ENCODE measurements at regions not wholly inside any gene's neighbourhood (a gene's known extent, or its start where the extent isn't known, plus 50 kb on each side); places are given as distances from the start of the nearest gene placed in this dataset.

DNA sequence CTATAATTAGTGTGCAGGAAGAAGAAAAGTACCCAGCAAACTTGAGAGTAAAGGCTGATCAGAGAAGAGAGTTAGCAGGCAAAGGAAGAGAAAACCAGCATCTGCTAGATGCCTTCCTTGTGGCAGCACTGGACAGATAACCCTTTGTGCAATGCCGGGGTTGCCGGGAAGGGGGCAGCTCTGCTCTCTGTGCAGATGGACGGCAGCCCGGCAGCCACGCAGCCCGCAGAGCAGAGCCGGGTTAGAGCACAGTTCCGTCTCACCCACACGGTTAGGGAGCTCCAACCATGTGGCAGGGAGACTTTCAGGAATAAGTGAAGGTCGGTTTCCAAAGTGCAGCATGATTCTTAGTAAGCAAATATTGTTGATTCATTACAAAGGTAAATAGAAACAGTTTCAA lies 80.0 kb upstream of the RPS6KA2 start:
- POLR2A ChIA-PET: no interaction called here
- FAIRE-seq: peak; percentile 87
- TF ChIP-seq POLR2AphosphoS5 (IDR thresholded peaks at IDR 0.05; ENCODE audit: insufficient read depth, low read depth, low read length): no peak
- no peak for TF ChIP-seq EZH2 (IDR thresholded peaks at IDR 0.05; ENCODE audit: borderline replicate concordance, low read depth, low read length, severe bottlenecking)
- no peak for TF ChIP-seq JUN (IDR thresholded peaks at IDR 0.05; ENCODE audit: borderline replicate concordance, insufficient read depth, insufficient read length, low read depth)
- TF ChIP-seq MYC (IDR thresholded peaks at IDR 0.05; ENCODE audit: low read depth, low read length): no peak
- TF ChIP-seq GATA2 (IDR thresholded peaks at IDR 0.05; ENCODE audit: insufficient read depth, insufficient read length, low read depth, low read length): no peak
- no peak for TF ChIP-seq POLR2A (IDR thresholded peaks at IDR 0.05; ENCODE audit: low read depth, low read length)
- TF ChIP-seq, protein P1, sequence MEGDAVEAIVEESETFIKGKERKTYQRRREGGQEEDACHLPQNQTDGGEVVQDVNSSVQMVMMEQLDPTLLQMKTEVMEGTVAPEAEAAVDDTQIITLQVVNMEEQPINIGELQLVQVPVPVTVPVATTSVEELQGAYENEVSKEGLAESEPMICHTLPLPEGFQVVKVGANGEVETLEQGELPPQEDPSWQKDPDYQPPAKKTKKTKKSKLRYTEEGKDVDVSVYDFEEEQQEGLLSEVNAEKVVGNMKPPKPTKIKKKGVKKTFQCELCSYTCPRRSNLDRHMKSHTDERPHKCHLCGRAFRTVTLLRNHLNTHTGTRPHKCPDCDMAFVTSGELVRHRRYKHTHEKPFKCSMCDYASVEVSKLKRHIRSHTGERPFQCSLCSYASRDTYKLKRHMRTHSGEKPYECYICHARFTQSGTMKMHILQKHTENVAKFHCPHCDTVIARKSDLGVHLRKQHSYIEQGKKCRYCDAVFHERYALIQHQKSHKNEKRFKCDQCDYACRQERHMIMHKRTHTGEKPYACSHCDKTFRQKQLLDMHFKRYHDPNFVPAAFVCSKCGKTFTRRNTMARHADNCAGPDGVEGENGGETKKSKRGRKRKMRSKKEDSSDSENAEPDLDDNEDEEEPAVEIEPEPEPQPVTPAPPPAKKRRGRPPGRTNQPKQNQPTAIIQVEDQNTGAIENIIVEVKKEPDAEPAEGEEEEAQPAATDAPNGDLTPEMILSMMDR (IDR thresholded peaks at IDR 0.05; ENCODE audit: extremely low read depth in 1 of 2, insufficient read depth in 1 of 2, low read depth in 1 of 2, low read length in 2 of 2): peak; percentile 27 to 76
- Histone ChIP-seq H4K20me1 (replicated peaks; ENCODE audit: control insufficient read depth, extremely low read depth, insufficient read depth, low read length) (no peaks in the 10 kb centered on the region), H3K79me2 (ENCODE audit: control insufficient read depth, insufficient read depth, low read length) (no peaks in the 10 kb centered on the region), H3K4me3 (replicated peaks in 1 of 3; ENCODE audit: insufficient read depth in 1 of 3, low read depth in 1 of 3, low read length in 3 of 3) (no peak overlapping the region), H3K4me1 (ENCODE audit: control insufficient read depth, extremely low read depth, insufficient read depth, low read length) (no peaks in the 10 kb centered on the region), H3K36me3 (ENCODE audit: control insufficient read depth in 2 of 2, extremely low read depth in 1 of 2, insufficient read depth in 2 of 2, low read length in 2 of 2) (no peaks in the 10 kb centered on the region), H3K27me3 (ENCODE audit: control insufficient read depth in 2 of 2, insufficient read depth in 2 of 2, low read length in 2 of 2) (peaks cover 8% of the 10 kb centered on the region in 2 experiments), H3K9me3 (replicated peaks; ENCODE audit: control insufficient read depth, insufficient read depth, low read length) (no peaks in the 10 kb centered on the region), H3K27ac (ENCODE audit: insufficient read depth, low read depth, low read length) (no peak overlapping the region), H2AFZ (ENCODE audit: low read depth, low read length) (peak overlapping the region; percentile 66), H3K9ac (replicated peaks; ENCODE audit: extremely low read depth, insufficient read depth, low read length) (no peak overlapping the region), H3K9me1 (replicated peaks; ENCODE audit: control insufficient read depth, extremely low read depth, insufficient read depth, low read length) (no peaks in the 10 kb centered on the region), H3K4me2 (ENCODE audit: insufficient read depth, low read length) (no peak overlapping the region)
- CTCF ChIA-PET: interaction anchor here (0.8 to 2.2 kb wide), 17 partner anchors 10 to 286 kb away, joined by 3 to 10 read pairs (median 4); no protein-coding TSS in a partner anchor
- intact Hi-C loops (cut with micrococcal nuclease): loop anchor here (1.0 to 5.0 kb wide), 5 partner anchors 67 to 282 kb away; no protein-coding TSS in a partner anchor
- BruUV-seq (replicated peaks): no TSS peak
- DNase-seq (ENCODE audit: low read depth, low spot score): peak; percentile 54
- dilution Hi-C loops (cut with MboI; ENCODE audit: extremely low pct_ligation_motif_present, low sequenced_read_pairs): no loop called here

All from endothelial cell of umbilical vein (primary cell).